ENCODE measurements at regions not wholly inside any gene's neighbourhood (a gene's known extent, or its start where the extent isn't known, plus 50 kb on each side); places are given as distances from the start of the nearest gene placed in this dataset.

DNA sequence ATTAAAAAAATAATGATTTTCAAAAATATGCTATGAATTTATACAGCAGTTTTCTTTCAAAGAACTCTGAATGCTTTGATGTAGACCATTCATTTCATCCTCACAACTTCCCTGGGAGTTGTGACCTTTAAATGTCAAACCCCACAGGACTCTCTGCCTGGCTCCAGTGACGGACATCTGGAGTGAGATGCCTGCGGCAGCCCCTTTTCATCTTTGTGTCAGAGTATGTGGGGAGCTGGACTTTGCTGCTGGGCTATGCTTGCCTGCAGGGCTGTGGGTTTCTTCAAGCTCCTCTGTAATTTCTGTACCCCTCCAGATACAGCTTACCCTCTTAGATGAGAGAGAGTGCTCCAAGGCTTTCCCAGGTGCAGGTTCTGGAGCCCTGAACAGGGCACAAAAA, 70.6 kb upstream of the RASGRP1 start:
- POLR2A ChIA-PET: no interaction called here
- CTCF ChIA-PET (ENCODE audit: low intra/inter-chr PET ratio, low total read pairs): no interaction called here
- no peak for ATAC-seq

DNA sequence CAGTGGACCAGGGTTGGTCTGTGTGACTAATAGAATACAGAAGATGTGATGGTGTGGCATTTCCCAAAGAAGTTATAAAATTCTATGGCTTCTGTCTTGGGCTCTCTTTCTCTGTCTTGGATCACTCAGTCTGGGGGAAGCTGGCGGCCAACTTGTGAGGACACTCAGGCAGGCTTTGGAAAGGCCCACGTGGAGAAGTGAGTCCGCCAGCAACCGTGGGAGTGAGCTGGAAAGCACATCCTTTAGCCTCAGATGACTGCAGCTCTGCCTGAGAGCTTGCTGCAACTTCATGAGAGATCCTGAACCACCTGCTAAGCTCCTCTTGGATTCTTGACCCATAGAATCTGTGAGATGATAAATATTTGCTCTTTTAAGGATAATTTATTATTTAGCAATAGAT, 72.0 kb upstream of the RASGRP1 start:
- ATAC-seq (no peak), FAIRE-seq (no peak), DNase-seq (ENCODE audit: low spot score) (no peak)
- ChIA-PET POLR2A (no interaction called here), CTCF (ENCODE audit: low intra/inter-chr PET ratio, low total read pairs) (no interaction called here)
- H3K36me3 ChIP-seq (replicated peaks in 1 of 2; ENCODE audit: control insufficient read depth in 1 of 2, insufficient read depth in 2 of 2, low read length in 2 of 2): no peaks in the 10 kb centered on the region
- H3K4me3 ChIP-seq (replicated peaks in 1 of 3; ENCODE audit: insufficient read depth in 1 of 3, low read depth in 2 of 3, low read length in 3 of 3): no peak overlapping the region
- intact Hi-C loops (cut with micrococcal nuclease; ENCODE audit: unreplicated experiment) (no loop called here), in situ Hi-C loops (cut with HindIII; ENCODE audit: extremely low pct_ligation_motif_present, low pct_unique_long_range_greater_than_20kb) (no loop called here)
- H3K4me2 ChIP-seq (ENCODE audit: low read depth, low read length): no peak overlapping the region
- H2AFZ ChIP-seq (ENCODE audit: low read length): no peak overlapping the region
- no peaks in the 10 kb centered on the region for H3K9me3 ChIP-seq (ENCODE audit: low read length)
- H3K79me2 ChIP-seq (ENCODE audit: insufficient read depth, low read length): no peaks in the 10 kb centered on the region
- BruUV-seq (replicated peaks): no TSS peak
- 0 out of 5 replicates have a peak, but pooled peaks cover 0 to 9% of the 10 kb centered on the region in 2 experiments for H3K27me3 ChIP-seq (ENCODE audit: control insufficient read depth in 1 of 2, insufficient read depth in 2 of 2, low read length in 2 of 2)
- 0% methylated on average over 1 of the region's 4 CpGs for WGBS (ENCODE audit: low lambda C conversion rate)
- H3K9ac ChIP-seq (ENCODE audit: insufficient read depth, low read depth, low read length): no peak overlapping the region
- H3K4me1 ChIP-seq (ENCODE audit: insufficient read depth, low read length): no peaks in the 10 kb centered on the region
- no peaks in the 10 kb centered on the region for H4K20me1 ChIP-seq (ENCODE audit: insufficient read depth, low read length)
- no peak overlapping the region for H3K27ac ChIP-seq (ENCODE audit: extremely low read length, insufficient read depth, low read length)
- no peak for TF ChIP-seq MTA3 (CRISPR knock-in tag; IDR thresholded peaks at IDR 0.05)
- TF ChIP-seq ZFP36L1 (CRISPR knock-in tag; IDR thresholded peaks at IDR 0.05): no peak
- TF ChIP-seq, protein P1, sequence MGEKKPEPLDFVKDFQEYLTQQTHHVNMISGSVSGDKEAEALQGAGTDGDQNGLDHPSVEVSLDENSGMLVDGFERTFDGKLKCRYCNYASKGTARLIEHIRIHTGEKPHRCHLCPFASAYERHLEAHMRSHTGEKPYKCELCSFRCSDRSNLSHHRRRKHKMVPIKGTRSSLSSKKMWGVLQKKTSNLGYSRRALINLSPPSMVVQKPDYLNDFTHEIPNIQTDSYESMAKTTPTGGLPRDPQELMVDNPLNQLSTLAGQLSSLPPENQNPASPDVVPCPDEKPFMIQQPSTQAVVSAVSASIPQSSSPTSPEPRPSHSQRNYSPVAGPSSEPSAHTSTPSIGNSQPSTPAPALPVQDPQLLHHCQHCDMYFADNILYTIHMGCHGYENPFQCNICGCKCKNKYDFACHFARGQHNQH (CRISPR knock-in tag; IDR thresholded peaks at IDR 0.05): no peak
- TF ChIP-seq HMGA1 (CRISPR knock-in tag; conservative IDR thresholded peaks at IDR 0.05): no peak
- TF ChIP-seq SP5 (CRISPR knock-in tag; IDR thresholded peaks at IDR 0.05; ENCODE audit: borderline replicate concordance, low read depth): no peak
- TF ChIP-seq ZNF644 (CRISPR knock-in tag; IDR thresholded peaks at IDR 0.05; ENCODE audit: low read depth): no peak
- no peak for TF ChIP-seq ZNF629 (CRISPR knock-in tag; conservative IDR thresholded peaks at IDR 0.05)
- TF ChIP-seq, protein P2, sequence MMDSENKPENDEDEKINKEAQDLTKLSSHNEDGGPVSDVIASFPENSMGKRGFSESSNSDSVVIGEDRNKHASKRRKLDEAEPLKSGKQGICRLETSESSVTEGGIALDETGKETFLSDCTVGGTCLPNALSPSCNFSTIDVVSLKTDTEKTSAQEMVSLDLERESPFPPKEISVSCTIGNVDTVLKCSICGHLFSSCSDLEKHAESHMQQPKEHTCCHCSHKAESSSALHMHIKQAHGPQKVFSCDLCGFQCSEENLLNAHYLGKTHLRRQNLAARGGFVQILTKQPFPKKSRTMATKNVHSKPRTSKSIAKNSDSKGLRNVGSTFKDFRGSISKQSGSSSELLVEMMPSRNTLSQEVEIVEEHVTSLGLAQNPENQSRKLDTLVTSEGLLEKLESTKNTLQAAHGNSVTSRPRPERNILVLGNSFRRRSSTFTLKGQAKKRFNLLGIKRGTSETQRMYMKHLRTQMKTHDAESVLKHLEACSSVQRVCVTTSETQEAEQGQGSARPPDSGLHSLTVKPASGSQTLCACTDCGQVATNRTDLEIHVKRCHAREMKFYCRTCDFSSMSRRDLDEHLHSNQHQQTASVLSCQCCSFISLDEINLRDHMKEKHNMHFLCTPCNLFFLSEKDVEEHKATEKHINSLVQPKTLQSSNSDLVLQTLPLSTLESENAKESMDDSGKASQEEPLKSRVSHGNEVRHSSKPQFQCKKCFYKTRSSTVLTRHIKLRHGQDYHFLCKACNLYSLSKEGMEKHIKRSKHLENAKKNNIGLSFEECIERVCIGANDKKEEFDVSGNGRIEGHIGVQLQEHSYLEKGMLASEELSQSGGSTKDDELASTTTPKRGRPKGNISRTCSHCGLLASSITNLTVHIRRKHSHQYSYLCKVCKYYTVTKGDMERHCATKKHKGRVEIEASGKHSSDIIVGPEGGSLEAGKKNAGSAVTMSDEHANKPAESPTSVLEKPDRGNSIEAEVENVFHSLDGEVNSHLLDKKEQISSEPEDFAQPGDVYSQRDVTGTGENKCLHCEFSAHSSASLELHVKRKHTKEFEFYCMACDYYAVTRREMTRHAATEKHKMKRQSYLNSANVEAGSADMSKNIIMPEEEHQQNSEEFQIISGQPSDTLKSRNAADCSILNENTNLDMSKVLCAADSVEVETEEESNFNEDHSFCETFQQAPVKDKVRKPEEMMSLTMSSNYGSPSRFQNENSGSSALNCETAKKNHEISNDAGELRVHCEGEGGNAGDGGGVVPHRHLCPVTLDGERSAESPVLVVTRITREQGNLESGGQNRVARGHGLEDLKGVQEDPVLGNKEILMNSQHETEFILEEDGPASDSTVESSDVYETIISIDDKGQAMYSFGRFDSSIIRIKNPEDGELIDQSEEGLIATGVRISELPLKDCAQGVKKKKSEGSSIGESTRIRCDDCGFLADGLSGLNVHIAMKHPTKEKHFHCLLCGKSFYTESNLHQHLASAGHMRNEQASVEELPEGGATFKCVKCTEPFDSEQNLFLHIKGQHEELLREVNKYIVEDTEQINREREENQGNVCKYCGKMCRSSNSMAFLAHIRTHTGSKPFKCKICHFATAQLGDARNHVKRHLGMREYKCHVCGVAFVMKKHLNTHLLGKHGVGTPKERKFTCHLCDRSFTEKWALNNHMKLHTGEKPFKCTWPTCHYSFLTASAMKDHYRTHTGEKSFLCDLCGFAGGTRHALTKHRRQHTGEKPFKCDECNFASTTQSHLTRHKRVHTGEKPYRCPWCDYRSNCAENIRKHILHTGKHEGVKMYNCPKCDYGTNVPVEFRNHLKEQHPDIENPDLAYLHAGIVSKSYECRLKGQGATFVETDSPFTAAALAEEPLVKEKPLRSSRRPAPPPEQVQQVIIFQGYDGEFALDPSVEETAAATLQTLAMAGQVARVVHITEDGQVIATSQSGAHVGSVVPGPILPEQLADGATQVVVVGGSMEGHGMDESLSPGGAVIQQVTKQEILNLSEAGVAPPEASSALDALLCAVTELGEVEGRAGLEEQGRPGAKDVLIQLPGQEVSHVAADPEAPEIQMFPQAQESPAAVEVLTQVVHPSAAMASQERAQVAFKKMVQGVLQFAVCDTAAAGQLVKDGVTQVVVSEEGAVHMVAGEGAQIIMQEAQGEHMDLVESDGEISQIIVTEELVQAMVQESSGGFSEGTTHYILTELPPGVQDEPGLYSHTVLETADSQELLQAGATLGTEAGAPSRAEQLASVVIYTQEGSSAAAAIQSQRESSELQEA (CRISPR knock-in tag; IDR thresholded peaks at IDR 0.05; ENCODE audit: not compliant biosample characterization): no peak
- TF ChIP-seq SIX4 (CRISPR knock-in tag; IDR thresholded peaks at IDR 0.05): no peak

More for the DNA sequence above, 70.6 kb upstream of the RASGRP1 start:
- H3K4me2 ChIP-seq (ENCODE audit: low read depth, low read length): no peak overlapping the region
- no TSS peak for BruUV-seq (replicated peaks)
- 0 out of 5 replicates have a peak, but pooled peaks cover 0 to 9% of the 10 kb centered on the region in 2 experiments for H3K27me3 ChIP-seq (ENCODE audit: control insufficient read depth in 1 of 2, insufficient read depth in 2 of 2, low read length in 2 of 2)
- TF ChIP-seq ZNF629 (CRISPR knock-in tag; conservative IDR thresholded peaks at IDR 0.05): no peak
- TF ChIP-seq PHF20 (CRISPR knock-in tag; IDR thresholded peaks at IDR 0.05): no peak
- TF ChIP-seq TAF15 (IDR thresholded peaks at IDR 0.05; ENCODE audit: low read depth, low read length, poor library complexity, severe bottlenecking): no peak
- TF ChIP-seq TCF7 (IDR thresholded peaks at IDR 0.05; ENCODE audit: low read depth): no peak
- no peak for TF ChIP-seq ZSCAN20 (CRISPR knock-in tag; IDR thresholded peaks at IDR 0.05; ENCODE audit: borderline replicate concordance)
- no peak for TF ChIP-seq CHD4 (IDR thresholded peaks at IDR 0.05; ENCODE audit: borderline replicate concordance, low read length)
- in situ Hi-C loops (cut with HindIII; ENCODE audit: extremely low pct_ligation_motif_present, low pct_unique_long_range_greater_than_20kb): no loop called here
- H3K27ac ChIP-seq (ENCODE audit: extremely low read length, insufficient read depth, low read length): no peak overlapping the region
- no peak overlapping the region for H3K9ac ChIP-seq (ENCODE audit: insufficient read depth, low read depth, low read length)
- no peaks in the 10 kb centered on the region for H3K4me1 ChIP-seq (ENCODE audit: insufficient read depth, low read length)
- H3K9me3 ChIP-seq (ENCODE audit: low read length): no peaks in the 10 kb centered on the region
- H3K79me2 ChIP-seq (ENCODE audit: insufficient read depth, low read length): no peaks in the 10 kb centered on the region
- 0% methylated on average over 2 of the region's 2 CpGs for WGBS (ENCODE audit: low lambda C conversion rate)
- no peaks in the 10 kb centered on the region for H4K20me1 ChIP-seq (ENCODE audit: insufficient read depth, low read length)
- no peak overlapping the region for H2AFZ ChIP-seq (ENCODE audit: low read length)
- no peak overlapping the region for H3K4me3 ChIP-seq (replicated peaks in 1 of 3; ENCODE audit: insufficient read depth in 1 of 3, low read depth in 2 of 3, low read length in 3 of 3)
- intact Hi-C loops (cut with micrococcal nuclease; ENCODE audit: unreplicated experiment): no loop called here
- DNase-seq (ENCODE audit: low spot score): no peak
- H3K36me3 ChIP-seq (replicated peaks in 1 of 2; ENCODE audit: control insufficient read depth in 1 of 2, insufficient read depth in 2 of 2, low read length in 2 of 2): no peaks in the 10 kb centered on the region
- FAIRE-seq: no peak
